B cell (primary cell): ENCODE measurements at regions not wholly inside any gene's neighbourhood (a gene's known extent, or its start where the extent isn't known, plus 50 kb on each side); places are given as distances from the start of the nearest gene placed in this dataset.
"Not testable (repeated sequence)": the region's sequence is repeated elsewhere in the genome, so short reads cannot be mapped to it uniquely, and the experiment has no call there.

Experiments
- ATAC-seq: fragments of 200-7000 bp; cut with Tn5 transposase; one replicate; pipeline ENCODE4 v1.10.0; 2021; ENCODE audit warnings: low read depth, mild to moderate bottlenecking, moderate number of reproducible peaks, moderate library complexity
- CTCF ChIA-PET: fragments of 350-600 bp; sonication (Branson Sonifier 250); formaldehyde crosslinking; loops from one replicate; lab custom pipeline; 2021; ENCODE audit warnings: antibody characterized with exemption, inconsistent platforms; lab: Charles Lee
- POLR2A ChIA-PET: fragments of 350-600 bp; sonication (Branson Sonifier 250); formaldehyde crosslinking; loops from one replicate; lab custom pipeline; 2021; ENCODE audit warnings: antibody characterized with exemption; lab: Charles Lee
- DNase-seq: peaks from one replicate; pipeline ENCODE4 v3.0.0; 2013
- H2AFZ ChIP-seq: 2 replicates; pipeline ENCODE4 v1.6.1; 2012; ENCODE audit warnings: mild to moderate bottlenecking, low read depth, low read length; ENCODE audit not compliant: insufficient read depth, poor library complexity, severe bottlenecking
- H3K27ac ChIP-seq, 2 donors: 1 replicate in 1 of 2; 2 replicates in 1 of 2; pipeline ENCODE4 v1.5.1; 2012 to 2013; ENCODE audit warnings: low read length in 2 of 2, mild to moderate bottlenecking in 2 of 2, moderate library complexity in 1 of 2
- H3K27me3 ChIP-seq, 4 experiments: fragments of 200-600 bp in 1 of 4; sonication (generic) in 1 of 4; replicated peaks in 1 of 4; 1 replicate in 2 of 4; 2 replicates in 2 of 4; pipeline versions ENCODE4 v1.6.1 to v1.7.0; 2013 to 2016; ENCODE audit warnings: low read length in 3 of 4, mild to moderate bottlenecking in 2 of 4, mixed read lengths in 1 of 4, moderate library complexity in 1 of 4; ENCODE audit not compliant: insufficient read depth in 4 of 4, control insufficient read depth in 3 of 4; ENCODE audit errors: control extremely low read depth in 1 of 4
- H3K36me3 ChIP-seq, 2 experiments: replicated peaks in 1 of 2; 1 replicate in 1 of 2; 2 replicates in 1 of 2; pipeline versions ENCODE4 v1.6.1 to v1.7.1; 2013; ENCODE audit warnings: low read length in 1 of 2; ENCODE audit not compliant: insufficient read depth in 2 of 2, control insufficient read depth in 1 of 2; ENCODE audit errors: control extremely low read depth in 1 of 2, extremely low read depth in 1 of 2
- H3K4me1 ChIP-seq, 2 donors: fragments of 200-600 bp in 1 of 2; sonication (generic) in 1 of 2; 1 replicate in 1 of 2; 2 replicates in 1 of 2; pipeline versions ENCODE4 v1.5.1 to v1.6.1; 2013 to 2017; ENCODE audit warnings: low read length in 2 of 2; ENCODE audit not compliant: control insufficient read depth in 2 of 2, insufficient read depth in 2 of 2
- H3K4me2 ChIP-seq: replicated peaks from 2 replicates; pipeline ENCODE3; 2012; ENCODE audit warnings: mild to moderate bottlenecking, low read depth, low read length; ENCODE audit not compliant: poor library complexity, severe bottlenecking
- H3K4me3 ChIP-seq, 5 experiments: fragments of 200-600 bp in 1 of 5; sonication (generic) in 1 of 5; 1 replicate in 3 of 5; 2 replicates in 2 of 5; pipeline versions ENCODE4 v1.5.1 to v1.7.0; 2011 to 2016; ENCODE audit warnings: low read length in 4 of 5, mild to moderate bottlenecking in 4 of 5, low read depth in 2 of 5, control low read depth in 1 of 5, moderate library complexity in 1 of 5; ENCODE audit not compliant: insufficient read depth in 1 of 5; ENCODE audit errors: control extremely low read depth in 1 of 5, extremely low read depth in 1 of 5
- H3K79me2 ChIP-seq: fragments of 200-600 bp; sonication (generic); one replicate; pipeline ENCODE4 v1.6.0; 2016; ENCODE audit warnings: low read length; ENCODE audit not compliant: control insufficient read depth, insufficient read depth
- H3K9ac ChIP-seq: fragments of 200-600 bp; sonication (generic); 2 replicates; pipeline ENCODE4 v1.6.1; 2017; ENCODE audit warnings: mild to moderate bottlenecking, low read length, moderate library complexity
- H3K9me3 ChIP-seq, 3 donors: one replicate each; pipeline versions ENCODE4 v1.6.1 to v1.7.1; 2013; ENCODE audit warnings: low read length in 2 of 3; ENCODE audit not compliant: control insufficient read depth in 2 of 3, insufficient read depth in 1 of 3; ENCODE audit errors: control extremely low read depth in 1 of 3
- H4K20me1 ChIP-seq: 2 replicates; pipeline ENCODE4 v1.6.0; 2012; ENCODE audit warnings: mild to moderate bottlenecking, low read length; ENCODE audit not compliant: insufficient read depth, control insufficient read depth, poor library complexity, severe bottlenecking
- H3K27ac Mint-ChIP-seq: one replicate; pipeline ENCODE4 v1.8.0; 2021; ENCODE audit warnings: mixed read lengths
- H3K27me3 Mint-ChIP-seq: one replicate; pipeline ENCODE4 v1.8.0; 2021; ENCODE audit warnings: mixed read lengths
- H3K4me1 Mint-ChIP-seq: one replicate; pipeline ENCODE4 v1.8.0; 2021; ENCODE audit warnings: mixed read lengths
- H3K4me3 Mint-ChIP-seq: one replicate; pipeline ENCODE4 v1.8.0; 2021; ENCODE audit warnings: mixed read lengths
- H3K9me3 Mint-ChIP-seq: one replicate; pipeline ENCODE4 v1.8.0; 2022; ENCODE audit warnings: mixed read lengths; ENCODE audit not compliant: insufficient read depth
- WGBS: methylation state at CpG from one replicate; pipeline ENCODE4 v1.1.5; 2013; ENCODE audit warnings: missing lambda C conversion rate; ENCODE audit not compliant: insufficient coverage; 5-methylcytosine and 5-hydroxymethylcytosine counted together
- intact Hi-C: fragments of 100-400 bp; cut with micrococcal nuclease; formaldehyde crosslinking; loops from one replicate; pipeline ENCODE4 v1.10.0; 2022

DNA sequence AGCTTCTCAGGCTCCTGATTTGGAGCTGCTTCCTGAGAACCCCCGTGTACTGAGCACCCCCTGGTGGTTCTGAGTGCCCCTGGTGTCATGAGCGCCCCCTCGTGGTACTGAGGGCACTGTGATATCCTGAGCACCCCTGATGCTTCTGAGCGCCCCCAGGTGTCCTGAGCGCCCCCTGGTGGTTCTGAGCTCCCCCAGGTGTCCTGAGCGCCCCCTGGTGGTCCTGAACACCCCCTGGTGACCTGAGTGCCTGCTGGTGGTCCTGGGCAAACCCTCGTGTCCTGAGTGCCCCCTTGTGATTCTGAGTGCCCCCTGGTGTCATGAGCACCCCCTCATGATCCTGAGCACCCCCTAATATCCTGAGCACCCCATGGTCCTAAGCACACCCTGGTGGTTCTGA lies 502.1 kb downstream of the TP53TG3F start:
- H2AFZ ChIP-seq, H3K27ac ChIP-seq, H3K4me1 ChIP-seq, H3K36me3 ChIP-seq, H3K4me1 Mint-ChIP-seq, H4K20me1 ChIP-seq, H3K9me3 Mint-ChIP-seq, H3K4me3 Mint-ChIP-seq, ATAC-seq, DNase-seq, H3K27ac Mint-ChIP-seq, POLR2A ChIA-PET, H3K9ac ChIP-seq, intact Hi-C loops, H3K27me3 ChIP-seq, H3K9me3 ChIP-seq, H3K4me2 ChIP-seq, CTCF ChIA-PET, H3K79me2 ChIP-seq, H3K27me3 Mint-ChIP-seq, H3K4me3 ChIP-seq: not testable (repeated sequence)
- no CpG with 5 or more reads among the region's 7 CpGs for WGBS

DNA sequence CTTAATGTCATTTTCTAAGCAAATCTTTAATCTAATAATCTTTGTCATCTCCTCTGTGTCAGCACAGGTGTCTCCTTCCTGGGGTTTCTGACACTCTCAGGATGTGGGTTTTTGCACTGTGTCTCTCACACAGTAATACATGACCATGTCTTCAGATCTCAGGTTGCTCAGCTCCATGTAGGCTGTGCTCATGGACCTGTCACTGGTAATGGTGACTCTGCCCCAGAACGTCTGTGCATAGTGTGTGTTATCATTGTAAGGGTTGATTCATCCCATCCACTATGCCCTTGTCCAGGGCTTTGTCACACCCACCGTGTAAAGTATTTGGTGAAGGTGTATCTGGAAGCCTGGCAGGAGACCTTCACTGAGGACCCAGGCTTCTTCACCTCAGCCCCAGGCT lies 506.1 kb downstream of the TP53TG3F start:
- H3K79me2 ChIP-seq, H3K4me2 ChIP-seq, H3K36me3 ChIP-seq, ATAC-seq, H3K4me3 Mint-ChIP-seq, intact Hi-C loops, POLR2A ChIA-PET, H3K9me3 ChIP-seq, CTCF ChIA-PET, H3K4me3 ChIP-seq, H4K20me1 ChIP-seq, H3K9ac ChIP-seq, DNase-seq, H3K27ac ChIP-seq, H3K27ac Mint-ChIP-seq, H3K27me3 ChIP-seq, H3K4me1 Mint-ChIP-seq, H2AFZ ChIP-seq, H3K4me1 ChIP-seq, H3K27me3 Mint-ChIP-seq, H3K9me3 Mint-ChIP-seq: not testable (repeated sequence)
- WGBS, result no CpG with 5 or more reads among the region's 2 CpGs

DNA sequence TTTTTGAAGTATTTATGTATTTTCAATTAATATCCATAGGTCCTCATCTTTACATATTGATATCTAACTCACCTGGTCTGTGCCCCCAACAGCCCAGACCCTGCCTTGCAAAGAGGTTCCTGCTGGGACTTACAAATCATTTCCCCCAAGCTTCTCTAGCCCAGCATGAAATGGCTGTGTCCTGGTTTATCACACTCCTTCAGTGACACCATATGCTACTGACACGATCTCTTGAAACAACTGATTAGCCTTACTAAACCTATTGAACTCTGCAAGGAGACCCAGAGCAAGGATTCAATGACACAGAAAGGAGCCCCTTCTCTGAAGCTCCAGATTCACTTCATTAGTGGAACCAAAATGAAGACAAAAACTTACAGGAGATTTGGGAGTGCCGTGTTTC lies 507.4 kb downstream of the TP53TG3F start:
- H3K79me2 ChIP-seq, POLR2A ChIA-PET, H3K9me3 ChIP-seq, DNase-seq, H3K9me3 Mint-ChIP-seq, H3K36me3 ChIP-seq, H3K9ac ChIP-seq, CTCF ChIA-PET, H3K27me3 Mint-ChIP-seq, H3K4me1 Mint-ChIP-seq, H3K4me2 ChIP-seq, ATAC-seq, H3K4me3 ChIP-seq, H3K4me3 Mint-ChIP-seq, H3K27me3 ChIP-seq, H2AFZ ChIP-seq, H3K27ac ChIP-seq, H3K4me1 ChIP-seq, intact Hi-C loops, H4K20me1 ChIP-seq, H3K27ac Mint-ChIP-seq: not testable (repeated sequence)
- no CpG with 5 or more reads among the region's 2 CpGs for WGBS

DNA sequence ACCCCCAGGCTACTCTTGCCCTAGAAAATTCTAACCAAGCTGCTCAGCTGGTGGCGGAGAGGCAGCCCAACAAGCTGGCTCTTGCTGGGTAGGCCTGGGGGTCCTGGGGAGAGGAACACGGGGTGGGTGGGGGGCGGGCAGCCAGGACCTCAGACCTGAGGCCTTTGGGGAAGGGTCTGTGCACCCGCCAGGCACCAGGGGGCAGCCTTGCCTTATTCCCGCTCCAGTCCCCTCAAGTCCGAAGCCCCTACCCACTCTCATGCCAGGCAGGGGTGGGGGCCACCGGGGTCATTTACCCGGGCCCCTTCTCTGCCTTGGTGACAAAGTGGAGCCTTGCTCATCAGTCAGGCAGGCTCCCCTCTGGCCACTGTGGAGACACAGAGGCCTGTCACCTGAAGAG lies 515.1 kb downstream of the TP53TG3F start:
- H3K4me3 ChIP-seq, H3K27me3 ChIP-seq, H3K27ac Mint-ChIP-seq, H3K79me2 ChIP-seq, H3K36me3 ChIP-seq, H3K4me1 ChIP-seq, CTCF ChIA-PET, H3K9ac ChIP-seq, H3K9me3 Mint-ChIP-seq, H2AFZ ChIP-seq, H4K20me1 ChIP-seq, H3K9me3 ChIP-seq, DNase-seq, H3K27ac ChIP-seq, POLR2A ChIA-PET, H3K27me3 Mint-ChIP-seq, H3K4me2 ChIP-seq, H3K4me1 Mint-ChIP-seq, ATAC-seq, intact Hi-C loops, H3K4me3 Mint-ChIP-seq: not testable (repeated sequence)
- WGBS, result no CpG with 5 or more reads among the region's 8 CpGs
